ENCODE measurements at regions not wholly inside any gene's neighbourhood (a gene's known extent, or its start where the extent isn't known, plus 50 kb on each side); places are given as distances from the start of the nearest gene placed in this dataset.

GRCh38 chr6:8710668-8711431 is 275.5 kb upstream of the SLC35B3 start:
- DNase-seq: no peak
- no peaks in the 10 kb centered on the region for H3K36me3 ChIP-seq (replicated peaks; ENCODE audit: control insufficient read depth, insufficient read depth, low read length)
- H3K27me3 ChIP-seq (ENCODE audit: control insufficient read depth, insufficient read depth, low read length): no peaks in the 10 kb centered on the region
- H3K4me3 ChIP-seq (ENCODE audit: insufficient read depth, low read depth, low read length): no peak overlapping the region

- Histone ChIP-seq H3K4me3 (ENCODE audit: insufficient read depth, low read depth, low read length) (no peak overlapping the region), H3K36me3 (replicated peaks; ENCODE audit: control insufficient read depth, insufficient read depth, low read length) (no peaks in the 10 kb centered on the region), H3K27me3 (ENCODE audit: control insufficient read depth, insufficient read depth, low read length) (no peaks in the 10 kb centered on the region)
- peak; percentile 10 for DNase-seq
These were observed 272.8 kb upstream of the SLC35B3 start for GRCh38 chr6:8707956-8708772.

GRCh38 chr6:8707369-8707768 is 272.0 kb upstream of the SLC35B3 start:
- no peak for DNase-seq
- no peak overlapping the region for H3K4me3 ChIP-seq (ENCODE audit: insufficient read depth, low read depth, low read length)
- no peaks in the 10 kb centered on the region for H3K27me3 ChIP-seq (ENCODE audit: control insufficient read depth, insufficient read depth, low read length)
- H3K36me3 ChIP-seq (replicated peaks; ENCODE audit: control insufficient read depth, insufficient read depth, low read length): no peaks in the 10 kb centered on the region

GRCh38 chr6:8705435-8706020 is 270.2 kb upstream of the SLC35B3 start:
- H3K27me3 ChIP-seq (ENCODE audit: control insufficient read depth, insufficient read depth, low read length): no peaks in the 10 kb centered on the region
- no peak overlapping the region for H3K4me3 ChIP-seq (ENCODE audit: insufficient read depth, low read depth, low read length)
- H3K36me3 ChIP-seq (replicated peaks; ENCODE audit: control insufficient read depth, insufficient read depth, low read length): no peaks in the 10 kb centered on the region
- DNase-seq: peak; percentile 13

- Histone ChIP-seq H3K36me3 (replicated peaks; ENCODE audit: control insufficient read depth, insufficient read depth, low read length) (no peaks in the 10 kb centered on the region), H3K27me3 (ENCODE audit: control insufficient read depth, insufficient read depth, low read length) (no peaks in the 10 kb centered on the region), H3K4me3 (ENCODE audit: insufficient read depth, low read depth, low read length) (no peak overlapping the region)
- no peak for DNase-seq
These were observed 267.7 kb upstream of the SLC35B3 start for GRCh38 chr6:8703059-8703458.

GRCh38 chr6:8688821-8689220 is 253.5 kb upstream of the SLC35B3 start:
- Histone ChIP-seq H3K27me3 (ENCODE audit: control insufficient read depth, insufficient read depth, low read length) (no peaks in the 10 kb centered on the region), H3K4me3 (ENCODE audit: insufficient read depth, low read depth, low read length) (no peak overlapping the region), H3K36me3 (replicated peaks; ENCODE audit: control insufficient read depth, insufficient read depth, low read length) (no peaks in the 10 kb centered on the region)
- DNase-seq: no peak

GRCh38 chr6:8686077-8686476 is 250.7 kb upstream of the SLC35B3 start:
- Histone ChIP-seq H3K27me3 (ENCODE audit: control insufficient read depth, insufficient read depth, low read length) (no peaks in the 10 kb centered on the region), H3K36me3 (replicated peaks; ENCODE audit: control insufficient read depth, insufficient read depth, low read length) (no peaks in the 10 kb centered on the region), H3K4me3 (ENCODE audit: insufficient read depth, low read depth, low read length) (no peak overlapping the region)
- DNase-seq: no peak

GRCh38 chr6:8683204-8683603 is 247.9 kb upstream of the SLC35B3 start:
- Histone ChIP-seq H3K36me3 (replicated peaks; ENCODE audit: control insufficient read depth, insufficient read depth, low read length) (no peaks in the 10 kb centered on the region), H3K4me3 (ENCODE audit: insufficient read depth, low read depth, low read length) (no peak overlapping the region), H3K27me3 (ENCODE audit: control insufficient read depth, insufficient read depth, low read length) (no peaks in the 10 kb centered on the region)
- no peak for DNase-seq

- no peaks in the 10 kb centered on the region for H3K27me3 ChIP-seq (ENCODE audit: control insufficient read depth, insufficient read depth, low read length)
- no peak for DNase-seq
- no peak overlapping the region for H3K4me3 ChIP-seq (ENCODE audit: insufficient read depth, low read depth, low read length)
- no peaks in the 10 kb centered on the region for H3K36me3 ChIP-seq (replicated peaks; ENCODE audit: control insufficient read depth, insufficient read depth, low read length)
These were observed 244.5 kb upstream of the SLC35B3 start for GRCh38 chr6:8679823-8680222.

GRCh38 chr6:8678466-8678865 is 243.1 kb upstream of the SLC35B3 start:
- no peak overlapping the region for H3K4me3 ChIP-seq (ENCODE audit: insufficient read depth, low read depth, low read length)
- no peak for DNase-seq
- H3K27me3 ChIP-seq (ENCODE audit: control insufficient read depth, insufficient read depth, low read length): no peaks in the 10 kb centered on the region
- H3K36me3 ChIP-seq (replicated peaks; ENCODE audit: control insufficient read depth, insufficient read depth, low read length): no peaks in the 10 kb centered on the region

- no peak for DNase-seq
- H3K27me3 ChIP-seq (ENCODE audit: control insufficient read depth, insufficient read depth, low read length): no peaks in the 10 kb centered on the region
- H3K36me3 ChIP-seq (replicated peaks; ENCODE audit: control insufficient read depth, insufficient read depth, low read length): no peaks in the 10 kb centered on the region
- no peak overlapping the region for H3K4me3 ChIP-seq (ENCODE audit: insufficient read depth, low read depth, low read length)
These were observed 238.8 kb upstream of the SLC35B3 start for GRCh38 chr6:8674126-8674525.

GRCh38 chr6:8672882-8673281 is 237.5 kb upstream of the SLC35B3 start:
- DNase-seq: no peak
- H3K27me3 ChIP-seq (ENCODE audit: control insufficient read depth, insufficient read depth, low read length): no peaks in the 10 kb centered on the region
- H3K36me3 ChIP-seq (replicated peaks; ENCODE audit: control insufficient read depth, insufficient read depth, low read length): no peaks in the 10 kb centered on the region
- H3K4me3 ChIP-seq (ENCODE audit: insufficient read depth, low read depth, low read length): no peak overlapping the region

- no peaks in the 10 kb centered on the region for H3K36me3 ChIP-seq (replicated peaks; ENCODE audit: control insufficient read depth, insufficient read depth, low read length)
- H3K4me3 ChIP-seq (ENCODE audit: insufficient read depth, low read depth, low read length): no peak overlapping the region
- no peak for DNase-seq
- no peaks in the 10 kb centered on the region for H3K27me3 ChIP-seq (ENCODE audit: control insufficient read depth, insufficient read depth, low read length)
These were observed 235.4 kb upstream of the SLC35B3 start for GRCh38 chr6:8670792-8671191.

- no peaks in the 10 kb centered on the region for H3K36me3 ChIP-seq (replicated peaks; ENCODE audit: control insufficient read depth, insufficient read depth, low read length)
- H3K27me3 ChIP-seq (ENCODE audit: control insufficient read depth, insufficient read depth, low read length): no peaks in the 10 kb centered on the region
These were observed 229.4 kb upstream of the SLC35B3 start for GRCh38 chr6:8664700-8665099.

GRCh38 chr6:8664070-8664469 is 228.7 kb upstream of the SLC35B3 start:
- Histone ChIP-seq H3K36me3 (replicated peaks; ENCODE audit: control insufficient read depth, insufficient read depth, low read length) (no peaks in the 10 kb centered on the region), H3K27me3 (ENCODE audit: control insufficient read depth, insufficient read depth, low read length) (no peaks in the 10 kb centered on the region), H3K4me3 (ENCODE audit: insufficient read depth, low read depth, low read length) (no peak overlapping the region)
- no peak for DNase-seq

More at GRCh38 chr6:8664700-8665099, 229.4 kb upstream of the SLC35B3 start:
- no peak for DNase-seq
- H3K4me3 ChIP-seq (ENCODE audit: insufficient read depth, low read depth, low read length): no peak overlapping the region

All from H7 (cell line).